BLaER1 treated with 17β-estradiol and CSF1 and Interleukin-3, amounts not matched to agents 10 nM and 100 nM (cell line): ENCODE measurements at regions not wholly inside any gene's neighbourhood (a gene's known extent, or its start where the extent isn't known, plus 50 kb on each side); places are given as distances from the start of the nearest gene placed in this dataset.

Experiments
- H3K27ac ChIP-seq, 11 experiments: shearing (Covaris generic); formaldehyde crosslinking; 2 replicates each; pipeline ENCODE4 v1.8.1; 2022
- H3K27me3 ChIP-seq, 11 experiments: shearing (Covaris generic); formaldehyde crosslinking; 2 replicates each; pipeline ENCODE4 v1.8.1; 2022
- H3K36me3 ChIP-seq, 11 experiments: shearing (Covaris generic); formaldehyde crosslinking; 2 replicates each; pipeline ENCODE4 v1.8.1; 2022
- H3K4me1 ChIP-seq, 10 experiments: shearing (Covaris generic); formaldehyde crosslinking; 2 replicates each; pipeline ENCODE4 v1.8.1; 2022
- H3K4me2 ChIP-seq, 11 experiments: shearing (Covaris generic); formaldehyde crosslinking; 2 replicates each; pipeline ENCODE4 v1.8.1; 2022
- H3K4me3 ChIP-seq, 10 experiments: shearing (Covaris generic); formaldehyde crosslinking; 2 replicates each; pipeline ENCODE4 v1.8.1; 2022
- H3K9ac ChIP-seq, 11 experiments: shearing (Covaris generic); formaldehyde crosslinking; 2 replicates each; pipeline ENCODE4 v1.8.1; 2022
- H3K9me3 ChIP-seq, 11 experiments: shearing (Covaris generic); formaldehyde crosslinking; replicated peaks in 1 of 11; 2 replicates each; pipeline ENCODE4 v1.8.1; 2022
- H4K20me1 ChIP-seq, 11 experiments: shearing (Covaris generic); formaldehyde crosslinking; 2 replicates each; pipeline ENCODE4 v1.8.1; 2022
- Cebpa-rat ChIP-seq, 11 experiments: shearing (Covaris generic); IDR thresholded peaks; 2 replicates each; pipeline ENCODE4 v1.8.1; 2022

- no peak overlapping the region for H3K4me2 ChIP-seq
Observed at GRCh38 chr5:164186550-164186949, 681.1 kb downstream of the MAT2B start.

GRCh38 chr5:164187785-164188184 lies 682.4 kb downstream of the MAT2B start:
- H3K27ac ChIP-seq, result no peak overlapping the region
- no peaks in the 10 kb centered on the region for H3K4me1 ChIP-seq
- no peaks in the 10 kb centered on the region for H4K20me1 ChIP-seq
- no peaks in the 10 kb centered on the region for H3K36me3 ChIP-seq
- no peaks in the 10 kb centered on the region for H3K27me3 ChIP-seq
- H3K9me3 ChIP-seq, result no peaks in the 10 kb centered on the region
- TF ChIP-seq Cebpa-rat (IDR thresholded peaks at IDR 0.05), result no peak
- no peak overlapping the region for H3K4me3 ChIP-seq
- H3K4me2 ChIP-seq, result no peak overlapping the region
- H3K9ac ChIP-seq, result no peak overlapping the region

More at GRCh38 chr5:164186550-164186949, 681.1 kb downstream of the MAT2B start:
- H3K4me3 ChIP-seq, result no peak overlapping the region
- no peaks in the 10 kb centered on the region for H3K9me3 ChIP-seq
- no peak for TF ChIP-seq Cebpa-rat (IDR thresholded peaks at IDR 0.05)
- H3K27ac ChIP-seq, result no peak overlapping the region
- H3K27me3 ChIP-seq, result no peaks in the 10 kb centered on the region
- no peaks in the 10 kb centered on the region for H3K36me3 ChIP-seq
- H3K9ac ChIP-seq, result no peak overlapping the region
- no peaks in the 10 kb centered on the region for H4K20me1 ChIP-seq
- H3K4me1 ChIP-seq, result peaks cover 0 to under 1% (median 0%) of the 10 kb centered on the region in 10 experiments; a peak in 1 of 20 replicates

- H3K9me3 ChIP-seq, result no peaks in the 10 kb centered on the region
- H3K27ac ChIP-seq, result no peak overlapping the region
- no peaks in the 10 kb centered on the region for H3K27me3 ChIP-seq
- H3K9ac ChIP-seq, result no peak overlapping the region
- H3K4me3 ChIP-seq, result no peak overlapping the region
- no peaks in the 10 kb centered on the region for H4K20me1 ChIP-seq
- no peaks in the 10 kb centered on the region for H3K4me1 ChIP-seq
- H3K36me3 ChIP-seq, result no peaks in the 10 kb centered on the region
- TF ChIP-seq Cebpa-rat (IDR thresholded peaks at IDR 0.05), result no peak
- H3K4me2 ChIP-seq, result no peak overlapping the region
Observed at GRCh38 chr5:164188733-164189148, 683.3 kb downstream of the MAT2B start.

- no peak overlapping the region for H3K4me3 ChIP-seq
- H3K36me3 ChIP-seq, result no peaks in the 10 kb centered on the region
- H3K4me1 ChIP-seq, result no peaks in the 10 kb centered on the region
- H4K20me1 ChIP-seq, result no peaks in the 10 kb centered on the region
- H3K9ac ChIP-seq, result no peak overlapping the region
- TF ChIP-seq Cebpa-rat (IDR thresholded peaks at IDR 0.05), result no peak
- no peak overlapping the region for H3K4me2 ChIP-seq
- H3K9me3 ChIP-seq, result no peaks in the 10 kb centered on the region
- H3K27me3 ChIP-seq, result no peaks in the 10 kb centered on the region
- no peak overlapping the region for H3K27ac ChIP-seq
Observed at GRCh38 chr5:164191240-164191639, 685.8 kb downstream of the MAT2B start.

- Histone ChIP-seq H3K36me3 (no peaks in the 10 kb centered on the region), H3K27ac (no peak overlapping the region), H3K4me3 (no peak overlapping the region), H3K9ac (no peak overlapping the region), H4K20me1 (no peaks in the 10 kb centered on the region), H3K9me3 (peaks cover 0 to 12% (median 7%) of the 10 kb centered on the region in 11 experiments; a peak in 10 of 22 replicates), H3K4me1 (peaks cover 0 to 18% (median 0%) of the 10 kb centered on the region in 10 experiments; a peak in 6 of 20 replicates), H3K27me3 (no peaks in the 10 kb centered on the region), H3K4me2 (no peak overlapping the region)
- TF ChIP-seq Cebpa-rat (IDR thresholded peaks at IDR 0.05), result no peak
Observed at GRCh38 chr5:164202338-164202737, 696.9 kb downstream of the MAT2B start.

- no peaks in the 10 kb centered on the region for H4K20me1 ChIP-seq
- no peaks in the 10 kb centered on the region for H3K36me3 ChIP-seq
- peaks cover 0 to 18% (median 0%) of the 10 kb centered on the region in 10 experiments; a peak in 6 of 20 replicates for H3K4me1 ChIP-seq
- H3K27me3 ChIP-seq, result no peaks in the 10 kb centered on the region
- no peak overlapping the region for H3K9ac ChIP-seq
- no peak for TF ChIP-seq Cebpa-rat (IDR thresholded peaks at IDR 0.05)
- no peak overlapping the region for H3K4me3 ChIP-seq
- no peak overlapping the region for H3K27ac ChIP-seq
- peaks cover 0 to 12% (median 7%) of the 10 kb centered on the region in 11 experiments; a peak in 10 of 22 replicates for H3K9me3 ChIP-seq
- peak overlapping the region in 3 of 11 experiments; percentile 2 to 25 (median 4); a peak in 4 of 22 replicates for H3K4me2 ChIP-seq
Observed at GRCh38 chr5:164203581-164204225, 698.3 kb downstream of the MAT2B start.

- H3K27ac ChIP-seq, result no peak overlapping the region
Observed at GRCh38 chr5:164204338-164204946, 699.0 kb downstream of the MAT2B start.

GRCh38 chr5:164206196-164206595 lies 700.8 kb downstream of the MAT2B start:
- Histone ChIP-seq H3K9me3 (no peaks in the 10 kb centered on the region), H3K36me3 (no peaks in the 10 kb centered on the region), H3K27ac (no peak overlapping the region), H3K4me3 (no peak overlapping the region), H3K4me2 (no peak overlapping the region), H4K20me1 (no peaks in the 10 kb centered on the region), H3K27me3 (no peaks in the 10 kb centered on the region), H3K4me1 (peaks cover 0 to 18% (median 0%) of the 10 kb centered on the region in 10 experiments; a peak in 6 of 20 replicates), H3K9ac (no peak overlapping the region)
- TF ChIP-seq Cebpa-rat (IDR thresholded peaks at IDR 0.05), result no peak

More at GRCh38 chr5:164204338-164204946, 699.0 kb downstream of the MAT2B start:
- peak overlapping the region in 2 of 11 experiments; percentile 2 to 4; a peak in 1 of 22 replicates for H3K4me2 ChIP-seq
- no peaks in the 10 kb centered on the region for H3K27me3 ChIP-seq
- no peak for TF ChIP-seq Cebpa-rat (IDR thresholded peaks at IDR 0.05)
- H3K4me3 ChIP-seq, result no peak overlapping the region
- peaks cover 0 to 6% (median 3%) of the 10 kb centered on the region in 11 experiments; a peak in 10 of 22 replicates for H3K9me3 ChIP-seq
- H3K36me3 ChIP-seq, result no peaks in the 10 kb centered on the region
- peaks cover 0 to 18% (median 0%) of the 10 kb centered on the region in 10 experiments; a peak in 6 of 20 replicates for H3K4me1 ChIP-seq
- H4K20me1 ChIP-seq, result no peaks in the 10 kb centered on the region
- no peak overlapping the region for H3K9ac ChIP-seq

GRCh38 chr5:164207646-164208045 lies 702.2 kb downstream of the MAT2B start:
- no peak overlapping the region for H3K27ac ChIP-seq
- H3K4me3 ChIP-seq, result no peak overlapping the region
- no peak for TF ChIP-seq Cebpa-rat (IDR thresholded peaks at IDR 0.05)
- H4K20me1 ChIP-seq, result no peaks in the 10 kb centered on the region
- H3K27me3 ChIP-seq, result no peaks in the 10 kb centered on the region
- H3K9me3 ChIP-seq, result no peaks in the 10 kb centered on the region
- H3K4me1 ChIP-seq, result peaks cover 0 to 18% (median 0%) of the 10 kb centered on the region in 10 experiments; a peak in 6 of 20 replicates
- H3K9ac ChIP-seq, result no peak overlapping the region
- no peaks in the 10 kb centered on the region for H3K36me3 ChIP-seq
- H3K4me2 ChIP-seq, result no peak overlapping the region
